Ishikawa (cell line): ENCODE measurements at regions not wholly inside any gene's neighbourhood (a gene's known extent, or its start where the extent isn't known, plus 50 kb on each side); places are given as distances from the start of the nearest gene placed in this dataset.

Experiments
- CEBPB ChIP-seq: IDR thresholded peaks from 2 replicates; pipeline ENCODE4 v1.6.1; 2012
- CREB1 ChIP-seq: IDR thresholded peaks from 2 replicates; pipeline ENCODE4 v1.6.1; 2012; ENCODE audit warnings: low read depth
- EGR1 ChIP-seq: IDR thresholded peaks from 2 replicates; pipeline ENCODE4 v1.6.1; 2012
- FOXM1 ChIP-seq: IDR thresholded peaks from 2 replicates; pipeline ENCODE4 v1.6.1; 2012; ENCODE audit warnings: low read depth, borderline replicate concordance
- MAX ChIP-seq: IDR thresholded peaks from 2 replicates; pipeline ENCODE4 v1.6.1; 2012
- NFIC ChIP-seq: IDR thresholded peaks from 2 replicates; pipeline ENCODE4 v1.6.1; 2012
- RAD21 ChIP-seq: IDR thresholded peaks from 2 replicates; pipeline ENCODE4 v1.6.1; 2012; ENCODE audit warnings: low read depth
- REST ChIP-seq: IDR thresholded peaks from 2 replicates; pipeline ENCODE4 v1.6.1; 2012; ENCODE audit warnings: low read depth, mild to moderate bottlenecking
- TCF12 ChIP-seq: IDR thresholded peaks from 2 replicates; pipeline ENCODE4 v1.6.1; 2012; ENCODE audit warnings: low read depth
- USF1 ChIP-seq: IDR thresholded peaks from 2 replicates; pipeline ENCODE4 v1.6.1; 2012
- ZBTB7A ChIP-seq: IDR thresholded peaks from 2 replicates; pipeline ENCODE4 v1.6.1; 2012; ENCODE audit warnings: low read depth

DNA sequence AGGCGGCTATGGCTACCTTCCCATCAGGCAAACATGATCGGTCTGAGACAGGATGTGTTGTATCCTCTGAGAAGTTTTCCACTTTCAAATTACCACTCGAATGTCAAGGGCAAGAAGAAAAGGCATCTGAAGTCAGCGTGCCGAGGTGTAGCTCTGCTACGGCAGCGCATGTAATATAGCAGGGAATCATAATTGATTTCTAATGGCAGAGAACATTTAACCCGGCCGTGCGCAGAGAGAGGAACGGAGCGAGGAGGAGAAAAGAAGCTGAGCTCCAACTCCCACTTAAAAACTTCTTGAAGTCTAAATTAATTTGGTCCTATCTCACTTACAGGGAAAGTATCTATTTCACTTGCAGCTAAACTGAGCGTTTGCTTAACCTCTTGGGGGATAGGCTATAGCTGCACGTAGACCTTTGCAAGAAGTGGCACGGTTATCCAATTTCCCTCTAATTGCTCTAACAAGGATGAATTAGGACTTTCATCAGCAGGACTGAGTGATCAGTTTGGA, 137.3 kb upstream of the KIRREL3 start:
- TF ChIP-seq MAX (no peak), TCF12 (no peak), REST (no peak), ZBTB7A (no peak), RAD21 (no peak), CEBPB (no peak), FOXM1 (no peak), CREB1 (no peak), USF1 (no peak), NFIC (no peak), EGR1 (no peak)
